Natural killer cell (primary cell): ENCODE measurements at regions not wholly inside any gene's neighbourhood (a gene's known extent, or its start where the extent isn't known, plus 50 kb on each side); places are given as distances from the start of the nearest gene placed in this dataset.

ENCODE experiments used
- ATAC-seq, 3 donors: fragments of 150-1000 bp in 2 of 3; fragments of 200-7000 bp in 1 of 3; cut with Tn5 transposase; 1 replicate in 1 of 3; 2 replicates in 2 of 3; pipeline ENCODE4 v1.10.0; 2021; ENCODE audit warnings: mild to moderate bottlenecking in 2 of 3, moderate library complexity in 2 of 3
- DNase-seq, 2 donors: peaks; one replicate each; pipeline versions ENCODE4 v3.0.0 to v3.0.0-alpha.2; 2013 to 2021; ENCODE audit warnings: mixed read lengths in 1 of 2
- H3K27ac ChIP-seq: one replicate; pipeline ENCODE4 v1.5.1; 2013; ENCODE audit warnings: mild to moderate bottlenecking, low read length
- H3K27me3 ChIP-seq: one replicate; pipeline ENCODE4 v1.6.1; 2013; ENCODE audit warnings: low read length; ENCODE audit not compliant: control insufficient read depth, insufficient read depth
- H3K36me3 ChIP-seq: one replicate; pipeline ENCODE4 v1.6.1; 2013; ENCODE audit warnings: low read length; ENCODE audit not compliant: control insufficient read depth, insufficient read depth
- H3K4me1 ChIP-seq: one replicate; pipeline ENCODE4 v1.6.1; 2013; ENCODE audit warnings: low read length; ENCODE audit not compliant: control insufficient read depth, insufficient read depth
- H3K4me3 ChIP-seq: one replicate; pipeline ENCODE4 v1.5.1; 2013; ENCODE audit warnings: low read length
- H3K9me3 ChIP-seq: one replicate; pipeline ENCODE4 v1.6.1; 2013; ENCODE audit warnings: low read length; ENCODE audit not compliant: control insufficient read depth, insufficient read depth
- H3K27ac Mint-ChIP-seq, 2 donors: one replicate each; pipeline ENCODE4 v1.8.0; 2022; ENCODE audit warnings: mild to moderate bottlenecking in 2 of 2, mixed read lengths in 2 of 2, moderate library complexity in 1 of 2
- H3K27me3 Mint-ChIP-seq, 2 donors: one replicate each; pipeline ENCODE4 v1.8.0; 2022; ENCODE audit warnings: low read depth in 2 of 2, mixed read lengths in 2 of 2
- H3K36me3 Mint-ChIP-seq: one replicate; pipeline ENCODE4 v1.8.0; 2022; ENCODE audit warnings: mixed read lengths
- H3K4me1 Mint-ChIP-seq, 2 donors: one replicate each; pipeline ENCODE4 v1.8.0; 2022; ENCODE audit warnings: mixed read lengths in 2 of 2
- H3K4me3 Mint-ChIP-seq: one replicate; pipeline ENCODE4 v1.8.0; 2022; ENCODE audit warnings: mild to moderate bottlenecking, moderate library complexity, mixed read lengths
- H3K9me3 Mint-ChIP-seq, 2 donors: one replicate each; pipeline ENCODE4 v1.8.0; 2022; ENCODE audit warnings: mixed read lengths in 2 of 2
- CTCF ChIP-seq: fragments of 200-600 bp; IDR thresholded peaks from one replicate; pipeline ENCODE4 v1.8.0; 2022; ENCODE audit warnings: antibody characterized with exemption
- WGBS: methylation state at CpG from one replicate; pipeline ENCODE4 v1.1.7; 2013; ENCODE audit warnings: missing lambda C conversion rate; ENCODE audit not compliant: insufficient coverage; 5-methylcytosine and 5-hydroxymethylcytosine counted together
- intact Hi-C: fragments of 100-400 bp; cut with micrococcal nuclease; formaldehyde crosslinking; loops from one replicate; pipeline ENCODE4 v1.14.2; 2022

GRCh38 chr2:41727152-41727551 lies 320.7 kb upstream of the PKDCC start:
- no peaks in the 10 kb centered on the region for H3K36me3 Mint-ChIP-seq

GRCh38 chr2:41727711-41728110 lies 320.1 kb upstream of the PKDCC start:
- TF ChIP-seq CTCF = no peak
- Mint-ChIP-seq H3K27ac (no peak overlapping the region), H3K9me3 (no peaks in the 10 kb centered on the region), H3K27me3 (peaks cover 0 to 2% of the 10 kb centered on the region in 2 donors), H3K4me3 (no peak overlapping the region), H3K36me3 (no peaks in the 10 kb centered on the region), H3K4me1 (no peaks in the 10 kb centered on the region)
- Histone ChIP-seq H3K27ac (no peak overlapping the region), H3K27me3 (no peaks in the 10 kb centered on the region), H3K4me3 (no peak overlapping the region), H3K4me1 (no peaks in the 10 kb centered on the region), H3K9me3 (no peaks in the 10 kb centered on the region), H3K36me3 (no peaks in the 10 kb centered on the region)
- DNase-seq (no peak), ATAC-seq (no peak)
- WGBS = no CpG with 5 or more reads among the region's 1 CpG
- intact Hi-C loops = no loop called here

More at GRCh38 chr2:41727152-41727551, 320.7 kb upstream of the PKDCC start:
- DNase-seq (no peak), ATAC-seq (no peak)
- WGBS = 95% methylated on average over 2 of the region's 2 CpGs
- no peak for TF ChIP-seq CTCF
- H3K4me1 Mint-ChIP-seq = no peaks in the 10 kb centered on the region
- Histone ChIP-seq H3K36me3 (no peaks in the 10 kb centered on the region), H3K4me3 (no peak overlapping the region), H3K4me1 (no peaks in the 10 kb centered on the region), H3K27ac (no peak overlapping the region), H3K9me3 (no peaks in the 10 kb centered on the region), H3K27me3 (no peaks in the 10 kb centered on the region)
- H3K4me3 Mint-ChIP-seq = no peak overlapping the region
- H3K27me3 Mint-ChIP-seq = peaks cover 0 to 2% of the 10 kb centered on the region in 2 donors
- intact Hi-C loops = no loop called here
- H3K27ac Mint-ChIP-seq = no peak overlapping the region
- no peaks in the 10 kb centered on the region for H3K9me3 Mint-ChIP-seq

- no peaks in the 10 kb centered on the region for H3K36me3 Mint-ChIP-seq
- H3K27me3 Mint-ChIP-seq = peaks cover 0 to 2% of the 10 kb centered on the region in 2 donors
- WGBS = 69% methylated on average over 5 of the region's 5 CpGs
- no peaks in the 10 kb centered on the region for H3K4me1 Mint-ChIP-seq
- H3K27ac ChIP-seq = no peak overlapping the region
- H3K4me1 ChIP-seq = no peaks in the 10 kb centered on the region
- H3K4me3 ChIP-seq = no peak overlapping the region
- H3K27ac Mint-ChIP-seq = no peak overlapping the region
- intact Hi-C loops = no loop called here
- ATAC-seq (no peak), DNase-seq (no peak)
- TF ChIP-seq CTCF = no peak
- no peaks in the 10 kb centered on the region for H3K9me3 ChIP-seq
- H3K4me3 Mint-ChIP-seq = no peak overlapping the region
- no peaks in the 10 kb centered on the region for H3K9me3 Mint-ChIP-seq
- no peaks in the 10 kb centered on the region for H3K36me3 ChIP-seq
- H3K27me3 ChIP-seq = no peaks in the 10 kb centered on the region
Observed at GRCh38 chr2:41728788-41729338, 319.0 kb upstream of the PKDCC start.

DNA sequence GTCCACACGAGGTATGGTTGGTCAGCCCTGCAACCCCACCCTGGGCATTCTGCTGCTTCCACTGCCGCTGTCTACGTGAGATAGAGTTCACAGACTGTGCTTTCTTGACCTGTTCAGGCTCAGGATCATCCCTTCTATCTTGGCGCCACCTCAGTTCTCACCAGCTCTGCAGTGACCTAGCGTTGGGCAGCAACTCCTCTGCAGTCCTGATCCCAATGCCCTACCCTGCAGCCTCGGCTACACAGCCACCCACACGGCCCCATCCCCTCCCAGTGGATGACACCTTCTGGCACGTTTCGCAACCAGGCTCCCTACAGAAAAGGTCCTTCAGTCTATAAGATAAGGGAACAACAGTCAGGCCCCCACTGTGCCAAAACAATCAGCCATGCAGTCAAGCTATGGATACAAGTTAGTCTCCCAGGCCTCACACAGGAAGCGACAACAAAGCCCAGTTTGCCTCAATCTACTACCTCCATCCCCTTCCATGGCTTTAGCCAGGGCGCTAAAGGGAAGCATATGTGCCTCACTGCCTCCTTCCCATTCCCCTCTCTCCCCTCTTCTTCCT lies 317.9 kb upstream of the PKDCC start:
- H3K27me3 ChIP-seq = no peaks in the 10 kb centered on the region
- H3K9me3 ChIP-seq = no peaks in the 10 kb centered on the region
- Mint-ChIP-seq H3K36me3 (no peaks in the 10 kb centered on the region), H3K27me3 (peaks cover 4 to 6% of the 10 kb centered on the region in 2 donors), H3K4me1 (no peaks in the 10 kb centered on the region), H3K4me3 (no peak overlapping the region), H3K9me3 (no peaks in the 10 kb centered on the region), H3K27ac (no peak overlapping the region)
- H3K27ac ChIP-seq = no peak overlapping the region
- H3K36me3 ChIP-seq = no peaks in the 10 kb centered on the region
- no peak for TF ChIP-seq CTCF
- ATAC-seq = no peak
- WGBS = 87% methylated on average over 11 of the region's 11 CpGs
- intact Hi-C loops = no loop called here
- no peak overlapping the region for H3K4me3 ChIP-seq
- H3K4me1 ChIP-seq = no peaks in the 10 kb centered on the region
- no peak for DNase-seq
